ENCODE measurements at regions not wholly inside any gene's neighbourhood (a gene's known extent, or its start where the extent isn't known, plus 50 kb on each side); places are given as distances from the start of the nearest gene placed in this dataset.

- Histone ChIP-seq H3K4me3 (ENCODE audit: low read depth, low read length) (peak overlapping the region; percentile 46), H3K9me3 (ENCODE audit: control insufficient read depth, insufficient read depth, low read length) (no peaks in the 10 kb centered on the region), H3K36me3 (ENCODE audit: control insufficient read depth, insufficient read depth, low read length) (no peaks in the 10 kb centered on the region), H3K27me3 (ENCODE audit: control insufficient read depth, insufficient read depth, low read length) (peaks cover 47% of the 10 kb centered on the region), H3K4me1 (ENCODE audit: control insufficient read depth, insufficient read depth, low read length) (peaks cover 10% of the 10 kb centered on the region), H3K27ac (ENCODE audit: low read depth, low read length) (peak overlapping the region; percentile 78)
- WGBS (ENCODE audit: insufficient coverage): 4% methylated on average over 11 of the region's 26 CpGs
- peak in 4 of 6 donors; percentile 48 to 94 (median 75) for DNase-seq (ENCODE audit: low read depth in 4 of 6, low spot score in 6 of 6)
Measured at GRCh38 chr13:99658261-99658991, 157.2 kb downstream of the TM9SF2 start.

- WGBS (ENCODE audit: insufficient coverage): 10% methylated on average over 28 of the region's 29 CpGs
- no peaks in the 10 kb centered on the region for H3K36me3 ChIP-seq (ENCODE audit: control insufficient read depth, insufficient read depth, low read length)
- peak overlapping the region; percentile 46 for H3K4me3 ChIP-seq (ENCODE audit: low read depth, low read length)
- peaks cover 10% of the 10 kb centered on the region for H3K4me1 ChIP-seq (ENCODE audit: control insufficient read depth, insufficient read depth, low read length)
- peaks cover 42% of the 10 kb centered on the region for H3K27me3 ChIP-seq (ENCODE audit: control insufficient read depth, insufficient read depth, low read length)
- peak in 2 of 6 donors; percentile 61 to 74 for DNase-seq (ENCODE audit: low read depth in 4 of 6, low spot score in 6 of 6)
- no peaks in the 10 kb centered on the region for H3K9me3 ChIP-seq (ENCODE audit: control insufficient read depth, insufficient read depth, low read length)
- H3K27ac ChIP-seq (ENCODE audit: low read depth, low read length): peak overlapping the region; percentile 78
Measured at GRCh38 chr13:99657848-99658260, 156.6 kb downstream of the TM9SF2 start.

GRCh38 chr13:99656844-99657381, 155.6 kb downstream of the TM9SF2 start:
- 64% methylated on average over 4 of the region's 6 CpGs for WGBS (ENCODE audit: insufficient coverage)
- H3K27ac ChIP-seq (ENCODE audit: low read depth, low read length): peak overlapping the region; percentile 78
- peaks cover 10% of the 10 kb centered on the region for H3K4me1 ChIP-seq (ENCODE audit: control insufficient read depth, insufficient read depth, low read length)
- H3K9me3 ChIP-seq (ENCODE audit: control insufficient read depth, insufficient read depth, low read length): no peaks in the 10 kb centered on the region
- H3K36me3 ChIP-seq (ENCODE audit: control insufficient read depth, insufficient read depth, low read length): no peaks in the 10 kb centered on the region
- no peak overlapping the region for H3K4me3 ChIP-seq (ENCODE audit: low read depth, low read length)
- H3K27me3 ChIP-seq (ENCODE audit: control insufficient read depth, insufficient read depth, low read length): peaks cover 35% of the 10 kb centered on the region
- DNase-seq (ENCODE audit: low read depth in 4 of 6, low spot score in 6 of 6): peak in 2 of 6 donors; percentile 32 to 74

GRCh38 chr13:99656092-99656745, 154.9 kb downstream of the TM9SF2 start:
- WGBS (ENCODE audit: insufficient coverage): 3% methylated on average over 5 of the region's 8 CpGs
- Histone ChIP-seq H3K9me3 (ENCODE audit: control insufficient read depth, insufficient read depth, low read length) (no peaks in the 10 kb centered on the region), H3K27me3 (ENCODE audit: control insufficient read depth, insufficient read depth, low read length) (peaks cover 31% of the 10 kb centered on the region), H3K4me1 (ENCODE audit: control insufficient read depth, insufficient read depth, low read length) (peaks cover 10% of the 10 kb centered on the region), H3K36me3 (ENCODE audit: control insufficient read depth, insufficient read depth, low read length) (no peaks in the 10 kb centered on the region), H3K4me3 (ENCODE audit: low read depth, low read length) (no peak overlapping the region), H3K27ac (ENCODE audit: low read depth, low read length) (no peak overlapping the region)
- peak in 5 of 6 donors; percentile 72 to 95 (median 81) for DNase-seq (ENCODE audit: low read depth in 4 of 6, low spot score in 6 of 6)

- Histone ChIP-seq H3K9me3 (ENCODE audit: control insufficient read depth, insufficient read depth, low read length) (no peaks in the 10 kb centered on the region), H3K4me1 (ENCODE audit: control insufficient read depth, insufficient read depth, low read length) (peaks cover 10% of the 10 kb centered on the region), H3K27ac (ENCODE audit: low read depth, low read length) (no peak overlapping the region), H3K36me3 (ENCODE audit: control insufficient read depth, insufficient read depth, low read length) (no peaks in the 10 kb centered on the region), H3K4me3 (ENCODE audit: low read depth, low read length) (no peak overlapping the region), H3K27me3 (ENCODE audit: control insufficient read depth, insufficient read depth, low read length) (peaks cover 30% of the 10 kb centered on the region)
- no peak for DNase-seq (ENCODE audit: low read depth in 4 of 6, low spot score in 6 of 6)
- WGBS (ENCODE audit: insufficient coverage): 80% methylated on average over 12 of the region's 17 CpGs
Measured at GRCh38 chr13:99655351-99656091, 154.2 kb downstream of the TM9SF2 start.

- no peaks in the 10 kb centered on the region for H3K36me3 ChIP-seq (ENCODE audit: control insufficient read depth, insufficient read depth, low read length)
- DNase-seq (ENCODE audit: low read depth in 4 of 6, low spot score in 6 of 6): no peak
- H3K4me1 ChIP-seq (ENCODE audit: control insufficient read depth, insufficient read depth, low read length): peaks cover 10% of the 10 kb centered on the region
- H3K9me3 ChIP-seq (ENCODE audit: control insufficient read depth, insufficient read depth, low read length): no peaks in the 10 kb centered on the region
- H3K27ac ChIP-seq (ENCODE audit: low read depth, low read length): no peak overlapping the region
- WGBS (ENCODE audit: insufficient coverage): 100% methylated on average over 1 of the region's 4 CpGs
- no peak overlapping the region for H3K4me3 ChIP-seq (ENCODE audit: low read depth, low read length)
- H3K27me3 ChIP-seq (ENCODE audit: control insufficient read depth, insufficient read depth, low read length): peaks cover 16% of the 10 kb centered on the region
Measured at GRCh38 chr13:99654076-99654475, 152.8 kb downstream of the TM9SF2 start.

GRCh38 chr13:99653526-99653925, 152.3 kb downstream of the TM9SF2 start:
- no peak for DNase-seq (ENCODE audit: low read depth in 4 of 6, low spot score in 6 of 6)
- H3K27me3 ChIP-seq (ENCODE audit: control insufficient read depth, insufficient read depth, low read length): peaks cover 16% of the 10 kb centered on the region
- H3K4me3 ChIP-seq (ENCODE audit: low read depth, low read length): no peak overlapping the region
- no peaks in the 10 kb centered on the region for H3K9me3 ChIP-seq (ENCODE audit: control insufficient read depth, insufficient read depth, low read length)
- no peak overlapping the region for H3K27ac ChIP-seq (ENCODE audit: low read depth, low read length)
- peaks cover 9% of the 10 kb centered on the region for H3K4me1 ChIP-seq (ENCODE audit: control insufficient read depth, insufficient read depth, low read length)
- H3K36me3 ChIP-seq (ENCODE audit: control insufficient read depth, insufficient read depth, low read length): no peaks in the 10 kb centered on the region
- WGBS (ENCODE audit: insufficient coverage): no CpG with 5 or more reads among the region's 2 CpGs

GRCh38 chr13:99652901-99653300, 151.6 kb downstream of the TM9SF2 start:
- no peak overlapping the region for H3K4me3 ChIP-seq (ENCODE audit: low read depth, low read length)
- peaks cover 3% of the 10 kb centered on the region for H3K4me1 ChIP-seq (ENCODE audit: control insufficient read depth, insufficient read depth, low read length)
- peaks cover 9% of the 10 kb centered on the region for H3K27me3 ChIP-seq (ENCODE audit: control insufficient read depth, insufficient read depth, low read length)
- no peak for DNase-seq (ENCODE audit: low read depth in 4 of 6, low spot score in 6 of 6)
- no peaks in the 10 kb centered on the region for H3K36me3 ChIP-seq (ENCODE audit: control insufficient read depth, insufficient read depth, low read length)
- WGBS (ENCODE audit: insufficient coverage): 83% methylated on average over 3 of the region's 3 CpGs
- no peaks in the 10 kb centered on the region for H3K9me3 ChIP-seq (ENCODE audit: control insufficient read depth, insufficient read depth, low read length)
- H3K27ac ChIP-seq (ENCODE audit: low read depth, low read length): no peak overlapping the region

GRCh38 chr13:99652141-99652540, 150.9 kb downstream of the TM9SF2 start:
- H3K27me3 ChIP-seq (ENCODE audit: control insufficient read depth, insufficient read depth, low read length): peaks cover 5% of the 10 kb centered on the region
- no peaks in the 10 kb centered on the region for H3K36me3 ChIP-seq (ENCODE audit: control insufficient read depth, insufficient read depth, low read length)
- H3K4me1 ChIP-seq (ENCODE audit: control insufficient read depth, insufficient read depth, low read length): no peaks in the 10 kb centered on the region
- H3K9me3 ChIP-seq (ENCODE audit: control insufficient read depth, insufficient read depth, low read length): no peaks in the 10 kb centered on the region
- WGBS (ENCODE audit: insufficient coverage): no CpG with 5 or more reads among the region's 1 CpG
- no peak overlapping the region for H3K4me3 ChIP-seq (ENCODE audit: low read depth, low read length)
- H3K27ac ChIP-seq (ENCODE audit: low read depth, low read length): no peak overlapping the region
- no peak for DNase-seq (ENCODE audit: low read depth in 4 of 6, low spot score in 6 of 6)

Measured in spinal cord (tissue), 9 donors.